GM12878 (cell line): ENCODE measurements at regions not wholly inside any gene's neighbourhood (a gene's known extent, or its start where the extent isn't known, plus 50 kb on each side); places are given as distances from the start of the nearest gene placed in this dataset.
"Not testable (repeated sequence)": the region's sequence is repeated elsewhere in the genome, so short reads cannot be mapped to it uniquely, and the experiment has no call there.

Experiments
- ATAC-seq: fragments of 200-7000 bp; cut with Tn5 transposase; 3 replicates; pipeline ENCODE4 v1.9.1; 2020; ENCODE audit warnings: mild to moderate bottlenecking, moderate library complexity
- BruUV-seq: library from RNA; stranded (reverse); fragments of 400-500 nt; replicated peaks from 2 replicates; lab custom pipeline; 2021; lab: Mats Ljungman, UMichigan
- CTCF ChIA-PET: fragments of 300-600 bp; sonication (Branson Sonifier 250); formaldehyde crosslinking; extraction: SDS; loops from one replicate; lab custom pipeline; 2021; ENCODE audit warnings: inconsistent platforms; lab: Yijun Ruan, JAX
- POLR2A ChIA-PET: fragments of 350-600 bp; formaldehyde crosslinking; extraction: SDS; loops from one replicate; lab custom pipeline; 2021; ENCODE audit warnings: inconsistent platforms; lab: Charles Lee
- RAD21 ChIA-PET: fragments of 300-600 bp; sonication (Branson Sonifier 250); formaldehyde crosslinking; loops from one replicate; lab custom pipeline; 2023; ENCODE audit warnings: antibody characterized with exemption; ENCODE audit not compliant: unreplicated experiment; lab: Charles Lee
- SMC1A ChIA-PET: fragments of 300-600 bp; sonication (Branson Sonifier 250); formaldehyde crosslinking; loops from one replicate; lab custom pipeline; 2023; ENCODE audit not compliant: unreplicated experiment, uncharacterized antibody; lab: Charles Lee
- DNase-seq: peaks from one replicate; pipeline ENCODE4 v3.0.0-alpha.2; 2011; ENCODE audit warnings: low read depth, low spot score
- FAIRE-seq: peaks from 3 replicates; lab custom pipeline; 2011; peaks lifted over from hg19 to GRCh38; lab: Jason Lieb, UNC
- H2AFZ ChIP-seq: 2 replicates; pipeline ENCODE4 v1.6.0; 2011; ENCODE audit warnings: low read depth, low read length, control low read depth; ENCODE audit not compliant: control insufficient read depth
- H3K27ac ChIP-seq: 2 replicates; pipeline ENCODE4 v1.5.1; 2011; ENCODE audit warnings: control low read depth; ENCODE audit not compliant: control insufficient read depth, insufficient read depth
- H3K27me3 ChIP-seq, 2 experiments: replicated peaks in 1 of 2; 2 replicates each; pipeline versions ENCODE4 v1.6.0 to v1.6.1; 2011; ENCODE audit warnings: low read length in 1 of 2; ENCODE audit not compliant: control insufficient read depth in 2 of 2, insufficient read depth in 2 of 2
- H3K36me3 ChIP-seq, 2 experiments: 2 replicates each; pipeline ENCODE4 v1.5.1; 2011; ENCODE audit warnings: low read length in 1 of 2; ENCODE audit not compliant: control insufficient read depth in 2 of 2, insufficient read depth in 2 of 2
- H3K4me1 ChIP-seq: 2 replicates; pipeline ENCODE4 v1.6.1; 2011; ENCODE audit warnings: mild to moderate bottlenecking, low read length, moderate library complexity, mixed read lengths; ENCODE audit not compliant: control insufficient read depth, insufficient read depth
- H3K4me2 ChIP-seq: 2 replicates; pipeline ENCODE4 v1.6.0; 2011; ENCODE audit warnings: control low read depth; ENCODE audit not compliant: control insufficient read depth, insufficient read depth
- H3K4me3 ChIP-seq: fragments of 200-600 bp; sonication (generic); 2 replicates; pipeline ENCODE4 v1.5.1; 2016
- H3K79me2 ChIP-seq: 2 replicates; pipeline ENCODE4 v1.6.0; 2011; ENCODE audit warnings: low read length; ENCODE audit not compliant: control insufficient read depth, insufficient read depth
- H3K9ac ChIP-seq: 2 replicates; pipeline ENCODE4 v1.8.0; 2011; ENCODE audit warnings: low read length, control low read depth, mixed read lengths; ENCODE audit not compliant: control insufficient read depth, insufficient read depth
- H3K9me3 ChIP-seq: replicated peaks from 3 replicates; pipeline ENCODE4 v1.5.1; 2011; ENCODE audit warnings: mild to moderate bottlenecking, low read length; ENCODE audit not compliant: control insufficient read depth, insufficient read depth
- H4K20me1 ChIP-seq: 2 replicates; pipeline ENCODE4 v1.6.0; 2011; ENCODE audit not compliant: control insufficient read depth, insufficient read depth
- WGBS: methylation state at CpG from one replicate; pipeline ENCODE4 v1.1.6; 2016; ENCODE audit warnings: low lambda C conversion rate; ENCODE audit not compliant: insufficient replicate concordance, insufficient coverage; ENCODE audit errors: missing lambda C conversion rate; 5-methylcytosine and 5-hydroxymethylcytosine counted together
- in situ Hi-C: fragments of 300-500 bp; cut with MboI; formaldehyde crosslinking; loops from 9 replicates; pipeline ENCODE4 v1.14.3; 2018; ENCODE audit warnings: mixed read lengths
- intact Hi-C: fragments of 100-400 bp; cut with micrococcal nuclease; formaldehyde crosslinking; loops from one replicate; pipeline ENCODE4 v1.14.2; 2022; ENCODE audit not compliant: unreplicated experiment

GRCh38 chr6:99722043-99722442 is 115.4 kb downstream of the PRDM13 start:
- H3K36me3 ChIP-seq, H3K27ac ChIP-seq, H3K27me3 ChIP-seq, SMC1A ChIA-PET, CTCF ChIA-PET, intact Hi-C loops, H3K9me3 ChIP-seq, BruUV-seq, FAIRE-seq, in situ Hi-C loops, H3K4me3 ChIP-seq, H3K4me2 ChIP-seq, ATAC-seq, H3K79me2 ChIP-seq, H3K4me1 ChIP-seq, DNase-seq, H4K20me1 ChIP-seq, POLR2A ChIA-PET, H2AFZ ChIP-seq, H3K9ac ChIP-seq: not testable (repeated sequence)
- RAD21 ChIA-PET, result interaction anchor here (0.9 kb wide), 1 partner anchor 68 kb away, joined by 3 read pairs; no protein-coding TSS in a partner anchor

GRCh38 chr6:99730237-99730636 is 123.6 kb downstream of the PRDM13 start:
- in situ Hi-C loops, POLR2A ChIA-PET: not testable (repeated sequence)

More at GRCh38 chr6:99730237-99730636, 123.6 kb downstream of the PRDM13 start:
- H3K4me1 ChIP-seq, H2AFZ ChIP-seq, FAIRE-seq, H3K27ac ChIP-seq, DNase-seq, H3K9ac ChIP-seq, CTCF ChIA-PET, ATAC-seq, H3K79me2 ChIP-seq, SMC1A ChIA-PET, H3K4me2 ChIP-seq, H3K27me3 ChIP-seq, H3K36me3 ChIP-seq, BruUV-seq, H4K20me1 ChIP-seq, H3K9me3 ChIP-seq, intact Hi-C loops, H3K4me3 ChIP-seq, RAD21 ChIA-PET: not testable (repeated sequence)
- 82% methylated on average over 5 of the region's 6 CpGs for WGBS
